Suppressor macrophage treated with lipopolysaccharide for 1 hour (primary cell): ENCODE measurements at regions not wholly inside any gene's neighbourhood (a gene's known extent, or its start where the extent isn't known, plus 50 kb on each side); places are given as distances from the start of the nearest gene placed in this dataset.

Experiments
- DNase-seq, 3 donors: peaks; one replicate each; pipeline ENCODE4 v3.0.0-alpha.2; 2020 to 2022

DNA sequence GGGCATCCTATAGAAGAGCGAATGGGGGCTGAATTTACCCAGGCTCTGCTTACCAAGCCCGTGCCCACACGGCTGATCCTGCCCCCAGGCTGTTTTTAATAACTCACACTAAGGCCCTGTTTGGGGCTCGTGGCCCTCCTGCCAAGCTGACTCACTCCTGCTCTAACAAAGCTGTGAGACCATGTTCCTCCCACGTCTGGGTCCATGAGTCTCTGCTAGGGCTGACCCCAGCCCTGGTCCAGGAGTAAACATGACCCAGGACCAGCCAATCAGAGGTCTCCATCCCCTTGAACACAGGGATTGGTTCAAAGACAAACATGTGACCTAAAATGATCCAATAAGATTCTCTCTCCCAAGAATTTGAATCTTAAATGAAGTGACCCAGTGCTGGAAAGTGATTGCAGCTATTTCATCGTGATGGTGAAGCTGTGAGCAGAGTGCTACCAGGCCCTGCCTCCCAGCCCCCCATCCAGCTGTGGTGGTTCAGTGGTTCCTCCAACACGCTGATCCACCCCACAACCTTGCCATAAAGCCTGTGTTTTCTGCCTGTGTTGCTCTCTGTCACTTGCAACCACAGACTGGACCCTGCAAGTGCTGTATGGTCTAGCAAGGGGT is 57.2 kb downstream of the C16orf82 start:
- no peak for DNase-seq

DNA sequence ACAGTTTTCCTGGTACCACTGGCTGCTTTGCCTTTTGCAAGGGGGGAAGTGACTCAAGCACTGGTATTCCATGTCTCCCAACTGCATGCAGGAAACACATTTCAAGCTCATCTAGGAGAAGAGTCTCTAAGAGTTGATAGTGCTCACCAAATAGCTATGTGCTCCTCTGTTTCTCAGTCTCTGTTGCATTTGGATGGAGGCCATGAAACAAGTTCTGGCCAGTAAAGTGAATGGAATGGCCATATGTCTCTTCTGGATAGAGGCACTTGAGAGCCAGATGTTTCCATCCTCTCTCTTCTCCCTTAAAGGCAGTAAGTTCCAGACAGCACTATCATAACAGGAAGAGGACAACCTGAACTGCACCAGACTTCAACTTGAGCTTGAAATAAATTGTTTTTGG is 60.6 kb downstream of the C16orf82 start:
- DNase-seq: no peak

DNA sequence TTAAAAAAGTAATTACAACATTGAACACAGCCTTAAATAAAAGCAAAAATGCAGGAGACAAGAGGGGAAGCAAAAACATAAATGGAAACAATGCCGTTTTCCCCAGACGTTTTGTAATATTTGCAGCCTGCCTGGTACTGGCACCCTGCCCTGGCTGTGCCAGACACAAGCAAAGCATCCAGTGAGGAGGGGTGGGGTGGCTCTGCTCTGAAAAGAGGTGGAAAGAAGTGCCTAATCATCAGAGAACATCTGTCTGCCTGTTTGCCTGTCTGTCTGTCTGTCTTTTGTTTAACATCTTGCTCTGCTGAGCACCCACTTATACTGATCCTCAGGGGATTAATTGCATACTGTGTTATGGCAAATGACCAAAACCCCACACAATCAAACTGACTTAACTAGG is 62.7 kb downstream of the C16orf82 start:
- DNase-seq: no peak

DNA sequence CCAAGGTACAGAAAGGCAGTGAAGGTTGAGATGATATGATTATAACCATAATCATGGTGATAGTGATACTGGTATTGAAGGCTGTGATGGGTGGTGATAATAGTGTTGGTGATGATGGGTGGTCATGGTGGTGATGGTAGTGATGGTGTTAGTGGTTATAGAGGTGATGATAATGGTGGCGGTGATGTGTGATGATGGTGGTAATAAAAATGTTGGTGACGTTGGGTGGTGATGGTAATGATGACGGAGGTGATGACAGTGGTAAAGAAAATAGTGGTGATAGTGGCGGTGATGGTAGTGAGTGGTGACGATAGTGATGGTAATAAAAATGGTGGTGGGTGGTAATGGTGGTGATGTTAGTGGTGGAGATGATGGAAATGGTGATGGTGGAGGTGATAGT is 65.1 kb upstream of the KDM8 start:
- no peak for DNase-seq

DNA sequence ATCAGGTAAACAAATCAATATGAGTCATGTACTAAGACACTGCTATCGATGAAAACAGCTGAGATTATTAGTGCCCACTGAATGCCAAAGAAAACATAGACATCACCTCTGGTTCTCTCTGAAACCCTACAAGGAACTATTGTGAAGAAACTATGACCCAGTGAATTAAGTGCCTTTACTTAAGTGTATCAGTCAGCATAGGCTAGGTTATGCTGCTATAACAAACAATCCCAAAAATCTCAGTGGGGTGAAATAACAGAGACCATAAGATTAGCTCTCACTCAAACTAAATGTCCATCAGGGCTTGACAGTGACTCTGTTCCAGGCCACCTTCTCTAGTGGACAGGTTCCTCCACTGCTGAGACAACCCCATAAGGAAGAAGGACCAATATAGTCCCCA is 57.7 kb upstream of the KDM8 start:
- DNase-seq: no peak

DNA sequence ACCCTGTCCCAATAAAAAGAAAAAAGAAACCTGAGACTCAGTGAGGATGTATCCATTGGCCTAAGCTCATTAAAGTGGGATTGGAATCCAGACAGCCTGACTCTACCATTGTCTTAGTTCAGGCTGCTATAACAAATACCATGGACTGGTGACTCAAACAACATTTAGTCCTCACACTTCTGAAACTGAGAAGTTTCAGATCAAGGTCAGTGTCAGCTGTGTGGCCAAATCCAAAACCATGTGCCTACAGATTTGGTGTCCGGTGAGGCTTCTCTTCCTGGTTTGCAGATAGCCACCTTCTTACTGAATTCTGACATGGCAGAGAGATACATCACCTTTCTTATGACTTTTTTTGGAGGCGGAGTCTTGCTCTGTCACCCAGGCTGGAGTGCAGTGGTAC is 53.3 kb upstream of the KDM8 start:
- DNase-seq: no peak

- peak; percentile 17 to 24 (median 20) for DNase-seq
Measured at GRCh38 chr16:27152121-27152520, 51.2 kb upstream of the KDM8 start.

DNA sequence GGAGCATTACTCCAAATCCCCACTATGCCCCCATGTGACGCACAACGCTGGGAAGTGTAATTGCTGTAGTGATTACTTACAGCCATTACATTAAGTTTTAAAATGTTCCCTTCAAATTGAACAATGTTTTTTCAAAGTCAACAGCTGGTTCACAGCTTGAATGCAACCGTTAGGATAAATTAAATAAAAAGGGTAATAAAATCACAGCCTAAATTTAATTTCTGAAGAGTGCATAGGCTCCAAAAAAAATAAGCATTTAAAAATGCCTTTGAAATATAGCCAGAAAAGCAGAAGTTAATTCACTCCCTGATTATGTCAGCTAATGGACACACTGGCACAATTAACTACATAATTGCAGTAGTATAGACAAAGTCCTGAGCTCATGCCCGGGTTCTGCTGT is 50.5 kb upstream of the KDM8 start:
- DNase-seq: peak in 1 of 3 donors; percentile 11
